SH-SY5Y (cell line): ENCODE measurements at regions not wholly inside any gene's neighbourhood (a gene's known extent, or its start where the extent isn't known, plus 50 kb on each side); places are given as distances from the start of the nearest gene placed in this dataset.

Source experiments
- GATA2 ChIP-seq: IDR thresholded peaks from 2 replicates; pipeline ENCODE4 v1.6.1; 2011; ENCODE audit warnings: mild to moderate bottlenecking, low read depth, low read length
- GATA3 ChIP-seq: IDR thresholded peaks from 2 replicates; pipeline ENCODE4 v1.6.1; 2011; ENCODE audit warnings: low read depth, mild to moderate bottlenecking, low read length, moderate library complexity

- TF ChIP-seq GATA2 (no peak), GATA3 (no peak)
These were observed 150.2 kb upstream of the SPATS2L start for GRCh38 chr2:200156166-200156835.
